ENCODE measurements at regions not wholly inside any gene's neighbourhood (a gene's known extent, or its start where the extent isn't known, plus 50 kb on each side); places are given as distances from the start of the nearest gene placed in this dataset.

GRCh38 chr2:118496870-118497611 is 350.4 kb downstream of the EN1 start:
- Mint-ChIP-seq H3K4me1 (no peaks in the 10 kb centered on the region), H3K27ac (no peak overlapping the region), H3K4me3 (no peak overlapping the region), H3K9me3 (ENCODE audit: low read depth) (peaks cover 2% of the 10 kb centered on the region), H3K36me3 (no peaks in the 10 kb centered on the region), H3K27me3 (no peaks in the 10 kb centered on the region)
- DNase-seq (no peak), ATAC-seq (no peak)
- CTCF ChIA-PET: no interaction called here

GRCh38 chr2:118496467-118496866 is 351.0 kb downstream of the EN1 start:
- H3K27me3 Mint-ChIP-seq: no peaks in the 10 kb centered on the region
- no peak for DNase-seq
- no peak for ATAC-seq
- H3K36me3 Mint-ChIP-seq: no peaks in the 10 kb centered on the region
- CTCF ChIA-PET: no interaction called here
- no peak overlapping the region for H3K4me3 Mint-ChIP-seq
- H3K27ac Mint-ChIP-seq: no peak overlapping the region
- peaks cover 4% of the 10 kb centered on the region for H3K9me3 Mint-ChIP-seq (ENCODE audit: low read depth)
- H3K4me1 Mint-ChIP-seq: no peaks in the 10 kb centered on the region

- Mint-ChIP-seq H3K9me3 (ENCODE audit: low read depth) (peaks cover 4% of the 10 kb centered on the region), H3K4me1 (no peaks in the 10 kb centered on the region), H3K4me3 (no peak overlapping the region), H3K27ac (no peak overlapping the region), H3K27me3 (no peaks in the 10 kb centered on the region), H3K36me3 (no peaks in the 10 kb centered on the region)
- CTCF ChIA-PET: no interaction called here
- DNase-seq (no peak), ATAC-seq (no peak)
These were observed 352.2 kb downstream of the EN1 start for GRCh38 chr2:118495290-118495689.

GRCh38 chr2:118493213-118493612 is 354.2 kb downstream of the EN1 start:
- H3K27ac Mint-ChIP-seq: no peak overlapping the region
- DNase-seq (no peak), ATAC-seq (no peak)
- H3K4me1 Mint-ChIP-seq: no peaks in the 10 kb centered on the region
- H3K36me3 Mint-ChIP-seq: no peaks in the 10 kb centered on the region
- CTCF ChIA-PET: interaction anchor here (1.3 kb wide), 1 partner anchor 362 kb away, joined by 3 read pairs; no protein-coding TSS in a partner anchor
- no peaks in the 10 kb centered on the region for H3K27me3 Mint-ChIP-seq
- no peak overlapping the region for H3K4me3 Mint-ChIP-seq
- H3K9me3 Mint-ChIP-seq (ENCODE audit: low read depth): peaks cover 4% of the 10 kb centered on the region

GRCh38 chr2:118492335-118492734 is 355.1 kb downstream of the EN1 start:
- H3K27me3 Mint-ChIP-seq: no peaks in the 10 kb centered on the region
- no peak for DNase-seq
- CTCF ChIA-PET: interaction anchor here (1.3 kb wide), 1 partner anchor 363 kb away, joined by 3 read pairs; no protein-coding TSS in a partner anchor
- H3K27ac Mint-ChIP-seq: no peak overlapping the region
- no peaks in the 10 kb centered on the region for H3K36me3 Mint-ChIP-seq
- no peaks in the 10 kb centered on the region for H3K4me1 Mint-ChIP-seq
- peaks cover 4% of the 10 kb centered on the region for H3K9me3 Mint-ChIP-seq (ENCODE audit: low read depth)
- no peak for ATAC-seq
- no peak overlapping the region for H3K4me3 Mint-ChIP-seq

GRCh38 chr2:118490330-118490729 is 357.1 kb downstream of the EN1 start:
- ATAC-seq (no peak), DNase-seq (no peak)
- H3K27me3 Mint-ChIP-seq: no peaks in the 10 kb centered on the region
- CTCF ChIA-PET: no interaction called here
- peaks cover 4% of the 10 kb centered on the region for H3K9me3 Mint-ChIP-seq (ENCODE audit: low read depth)
- H3K4me1 Mint-ChIP-seq: no peaks in the 10 kb centered on the region
- H3K4me3 Mint-ChIP-seq: no peak overlapping the region
- no peaks in the 10 kb centered on the region for H3K36me3 Mint-ChIP-seq
- H3K27ac Mint-ChIP-seq: no peak overlapping the region

GRCh38 chr2:118489712-118490299 is 357.6 kb downstream of the EN1 start:
- ATAC-seq (no peak), DNase-seq (no peak)
- Mint-ChIP-seq H3K9me3 (ENCODE audit: low read depth) (peaks cover 4% of the 10 kb centered on the region), H3K27me3 (no peaks in the 10 kb centered on the region), H3K36me3 (no peaks in the 10 kb centered on the region), H3K27ac (no peak overlapping the region), H3K4me1 (no peaks in the 10 kb centered on the region), H3K4me3 (no peak overlapping the region)
- CTCF ChIA-PET: no interaction called here

- Mint-ChIP-seq H3K9me3 (ENCODE audit: low read depth) (peaks cover 3% of the 10 kb centered on the region), H3K27ac (no peak overlapping the region), H3K27me3 (no peaks in the 10 kb centered on the region), H3K36me3 (no peaks in the 10 kb centered on the region), H3K4me1 (no peaks in the 10 kb centered on the region), H3K4me3 (no peak overlapping the region)
- DNase-seq: no peak
- ATAC-seq: no peak
- CTCF ChIA-PET: no interaction called here
These were observed 366.1 kb downstream of the EN1 start for GRCh38 chr2:118481299-118481698.

GRCh38 chr2:118479020-118479419 is 368.4 kb downstream of the EN1 start:
- Mint-ChIP-seq H3K9me3 (ENCODE audit: low read depth) (no peaks in the 10 kb centered on the region), H3K36me3 (no peaks in the 10 kb centered on the region), H3K27ac (no peak overlapping the region), H3K27me3 (no peaks in the 10 kb centered on the region), H3K4me3 (no peak overlapping the region), H3K4me1 (no peaks in the 10 kb centered on the region)
- DNase-seq (no peak), ATAC-seq (no peak)
- CTCF ChIA-PET: no interaction called here

GRCh38 chr2:118477111-118477862 is 370.2 kb downstream of the EN1 start:
- CTCF ChIA-PET: no interaction called here
- Mint-ChIP-seq H3K27me3 (no peaks in the 10 kb centered on the region), H3K4me1 (no peaks in the 10 kb centered on the region), H3K4me3 (no peak overlapping the region), H3K9me3 (ENCODE audit: low read depth) (no peaks in the 10 kb centered on the region), H3K36me3 (no peaks in the 10 kb centered on the region), H3K27ac (no peak overlapping the region)
- ATAC-seq: no peak
- DNase-seq: no peak

GRCh38 chr2:118475622-118476205 is 371.7 kb downstream of the EN1 start:
- Mint-ChIP-seq H3K9me3 (ENCODE audit: low read depth) (no peaks in the 10 kb centered on the region), H3K4me1 (no peaks in the 10 kb centered on the region), H3K27ac (no peak overlapping the region), H3K36me3 (no peaks in the 10 kb centered on the region), H3K27me3 (no peaks in the 10 kb centered on the region), H3K4me3 (no peak overlapping the region)
- DNase-seq: no peak
- CTCF ChIA-PET: no interaction called here
- no peak for ATAC-seq

- Mint-ChIP-seq H3K4me1 (no peaks in the 10 kb centered on the region), H3K4me3 (no peak overlapping the region), H3K27ac (no peak overlapping the region), H3K9me3 (ENCODE audit: low read depth) (no peaks in the 10 kb centered on the region), H3K27me3 (no peaks in the 10 kb centered on the region), H3K36me3 (no peaks in the 10 kb centered on the region)
- DNase-seq: no peak
- CTCF ChIA-PET: no interaction called here
- ATAC-seq: no peak
These were observed 372.9 kb downstream of the EN1 start for GRCh38 chr2:118474541-118474920.

GRCh38 chr2:118473846-118474540 is 373.5 kb downstream of the EN1 start:
- H3K27ac Mint-ChIP-seq: no peak overlapping the region
- ATAC-seq (no peak), DNase-seq (no peak)
- no peaks in the 10 kb centered on the region for H3K9me3 Mint-ChIP-seq (ENCODE audit: low read depth)
- H3K4me3 Mint-ChIP-seq: no peak overlapping the region
- no peaks in the 10 kb centered on the region for H3K4me1 Mint-ChIP-seq
- H3K36me3 Mint-ChIP-seq: no peaks in the 10 kb centered on the region
- CTCF ChIA-PET: no interaction called here
- H3K27me3 Mint-ChIP-seq: no peaks in the 10 kb centered on the region
